ENCODE measurements at regions not wholly inside any gene's neighbourhood (a gene's known extent, or its start where the extent isn't known, plus 50 kb on each side); places are given as distances from the start of the nearest gene placed in this dataset.

- DNase-seq: no peak
Observed at GRCh38 chr4:110967936-110968335, 345.1 kb upstream of the PITX2 start.

DNA sequence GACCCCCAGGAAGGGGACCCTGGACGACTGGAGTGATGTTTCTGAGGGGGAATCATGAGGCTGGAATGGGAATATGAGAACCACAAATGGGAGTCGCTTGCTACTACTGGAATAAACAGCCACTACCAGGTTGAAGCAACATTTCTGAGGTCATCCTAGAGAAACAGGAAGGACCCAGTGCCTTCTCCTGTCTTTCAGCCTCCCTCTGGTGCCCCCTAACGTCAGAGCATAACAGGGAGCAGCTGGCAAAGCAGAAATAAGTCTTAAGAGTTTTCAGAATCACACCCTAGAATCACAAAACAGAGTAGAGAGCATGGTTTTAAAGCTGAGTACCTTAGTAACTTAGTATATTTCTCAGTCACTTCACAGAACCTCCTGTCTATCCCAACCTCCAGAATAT, 347.8 kb upstream of the PITX2 start:
- DNase-seq: peak; percentile 55

- DNase-seq: no peak
Observed at GRCh38 chr4:110975338-110975737, 352.5 kb upstream of the PITX2 start.

GRCh38 chr4:110977554-110977953, 354.7 kb upstream of the PITX2 start:
- no peak for DNase-seq

DNA sequence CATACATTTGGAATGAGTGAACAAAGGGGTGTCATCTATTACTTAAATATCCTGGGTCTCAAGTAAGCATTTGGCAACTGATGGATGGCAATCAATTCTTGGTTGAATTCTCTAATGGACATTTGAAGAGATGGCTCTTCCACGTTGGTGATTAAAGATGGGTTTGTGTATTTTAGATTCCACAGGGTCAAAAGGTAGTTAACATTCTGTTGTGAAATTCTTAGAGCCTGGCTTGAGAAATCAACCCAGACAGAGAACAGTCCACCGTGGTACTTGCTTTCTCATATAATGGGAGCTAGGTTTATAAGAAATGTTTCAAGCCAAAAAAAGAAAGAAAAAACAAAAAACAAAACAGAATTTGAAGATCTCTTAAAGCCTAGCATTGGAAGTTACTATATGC, 355.9 kb upstream of the PITX2 start:
- no peak for DNase-seq

DNA sequence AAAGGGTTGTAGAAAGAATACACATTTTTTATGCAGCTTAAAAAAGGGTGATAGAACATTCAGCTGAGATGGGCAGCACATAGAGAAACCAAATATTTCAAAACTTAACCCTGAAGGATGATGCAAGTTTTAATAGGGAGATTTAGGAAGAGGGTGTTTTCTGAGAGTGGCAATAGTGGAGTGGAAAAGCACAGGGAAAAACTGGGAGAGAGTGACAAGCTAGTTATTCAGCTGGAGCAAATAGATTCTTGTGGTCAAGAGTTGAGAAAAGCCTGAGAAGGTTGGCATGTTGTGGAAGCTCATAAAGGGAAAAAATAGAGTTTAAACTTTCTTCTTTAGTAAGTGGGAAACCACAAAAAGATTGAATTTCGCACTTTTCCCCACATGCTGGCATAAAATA, 359.6 kb upstream of the PITX2 start:
- DNase-seq: no peak

- DNase-seq: no peak
Observed at GRCh38 chr4:110988722-110989121, 365.8 kb upstream of the PITX2 start.

- DNase-seq: no peak
Observed at GRCh38 chr4:110989125-110989524, 366.2 kb upstream of the PITX2 start.

- DNase-seq: no peak
Observed at GRCh38 chr4:110994781-110995180, 371.9 kb upstream of the PITX2 start.

DNA sequence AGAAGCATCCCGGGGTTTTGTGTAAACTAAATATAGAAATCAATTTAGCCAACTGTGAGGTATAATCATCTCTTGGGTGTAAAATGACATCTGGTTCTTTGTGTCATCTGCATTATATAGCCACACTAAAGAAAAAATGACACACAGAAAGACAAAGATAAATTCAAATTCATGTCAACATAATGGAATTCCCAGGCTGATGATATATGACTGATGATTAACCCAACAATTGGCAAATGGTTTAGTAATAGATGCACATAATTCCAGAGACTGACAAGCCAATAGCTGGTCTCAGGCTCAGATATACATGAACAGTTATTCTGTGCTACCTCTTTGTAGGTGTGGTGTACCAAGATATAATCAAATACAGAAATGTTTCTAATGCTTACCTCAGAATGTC, 375.4 kb upstream of the PITX2 start:
- no peak for DNase-seq

DNA sequence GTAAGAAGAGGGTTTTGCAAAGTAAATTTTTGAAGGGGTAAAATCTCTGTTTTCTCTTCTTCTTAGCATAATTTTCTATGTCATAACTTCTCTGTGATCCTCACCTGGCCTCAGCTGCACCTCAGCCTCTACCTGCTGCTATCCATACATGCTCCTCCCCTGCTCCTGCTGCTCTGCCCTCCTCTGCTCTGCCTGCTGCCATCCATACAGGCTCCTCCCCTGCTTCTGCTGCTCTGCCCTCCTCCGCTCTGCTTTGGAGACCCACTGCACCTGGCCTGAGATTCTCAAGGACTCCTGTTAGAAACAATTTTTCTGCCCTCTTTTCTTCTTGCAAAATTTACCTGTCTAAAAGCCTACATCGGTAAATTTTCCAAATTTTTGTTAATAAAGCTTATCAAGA, 388.6 kb upstream of the PITX2 start:
- no peak for DNase-seq

GRCh38 chr4:111013846-111014245, 391.0 kb upstream of the PITX2 start:
- DNase-seq: no peak

DNA sequence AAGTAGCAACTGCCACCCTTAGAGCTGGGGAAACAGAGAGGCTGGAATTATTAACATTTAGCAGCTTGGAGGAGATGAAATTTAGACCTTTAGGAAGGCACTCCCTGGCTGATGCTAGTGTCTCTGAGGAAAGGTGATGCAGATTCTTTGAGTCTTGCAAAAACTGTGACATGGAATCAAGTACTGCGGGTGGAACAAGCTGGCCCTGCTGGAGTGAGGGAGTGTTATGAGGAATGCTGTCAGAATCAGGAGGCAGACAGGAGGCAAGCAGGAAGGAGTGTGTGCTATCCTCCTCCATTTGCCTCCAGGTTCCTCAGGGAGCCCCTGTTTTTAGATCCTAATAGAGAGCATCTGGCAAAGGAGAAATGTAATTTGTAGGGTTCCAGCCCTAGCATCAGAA, 391.7 kb upstream of the PITX2 start:
- DNase-seq: no peak

DNA sequence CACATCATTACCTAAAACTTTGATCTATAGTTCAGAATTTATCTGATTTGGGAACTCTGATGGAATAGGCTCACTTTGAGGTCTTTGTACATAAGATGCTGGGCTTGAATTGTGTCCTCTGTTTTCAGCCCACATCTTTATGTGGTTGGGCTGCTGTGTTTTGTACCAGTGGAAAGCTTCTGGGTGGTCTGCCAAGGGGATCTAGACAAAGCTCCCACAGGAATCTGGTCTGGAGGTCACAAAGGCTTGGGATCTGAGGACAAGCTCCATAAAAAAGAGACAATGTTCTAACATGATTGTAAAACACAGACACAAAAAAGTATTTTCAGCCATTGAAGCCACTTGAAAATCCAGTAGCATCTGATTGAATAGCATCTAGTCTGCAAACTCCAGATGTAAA, 393.5 kb upstream of the PITX2 start:
- DNase-seq: no peak

DNA sequence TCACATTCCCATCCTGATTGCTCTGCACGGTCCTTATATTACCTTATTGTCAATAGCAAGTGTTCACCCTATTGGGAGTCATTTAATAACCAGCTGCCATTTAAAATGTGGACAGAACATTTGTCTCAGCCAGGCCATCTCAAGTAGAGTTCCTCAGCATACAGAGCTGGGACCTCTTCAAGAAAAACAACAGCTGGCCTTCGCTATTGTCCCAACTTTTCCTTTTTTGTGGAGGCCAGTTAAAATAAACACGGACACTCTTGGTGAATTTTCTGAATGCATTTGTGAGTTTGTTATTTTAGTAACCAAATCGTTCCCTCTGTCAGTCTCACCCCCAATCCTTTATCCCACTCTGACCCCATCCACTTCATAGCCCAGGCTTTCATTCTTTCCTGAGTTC, 395.3 kb upstream of the PITX2 start:
- DNase-seq: no peak

GRCh38 chr4:111020476-111020875, 397.6 kb upstream of the PITX2 start:
- no peak for DNase-seq

- no peak for DNase-seq
Observed at GRCh38 chr4:111020961-111021360, 398.1 kb upstream of the PITX2 start.

DNA sequence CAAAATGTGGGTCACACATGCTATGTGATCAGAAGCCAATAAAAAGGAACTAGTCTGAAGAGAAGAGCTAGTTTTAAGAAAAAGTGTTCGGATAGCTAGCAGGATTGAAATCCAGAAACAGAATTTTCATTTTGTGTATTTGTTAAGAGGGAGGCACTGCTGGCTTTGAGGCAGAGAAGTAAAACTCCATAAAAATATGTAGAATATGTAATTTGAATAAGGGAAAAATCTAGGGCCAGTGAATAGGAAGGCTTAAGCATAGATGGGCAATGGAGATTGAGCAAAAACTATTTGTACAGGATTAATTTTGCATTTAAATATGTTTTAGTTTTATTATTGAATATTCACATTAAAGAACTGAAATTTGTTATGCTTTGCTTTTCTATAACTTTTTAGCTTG, 399.9 kb upstream of the PITX2 start:
- DNase-seq: no peak

GRCh38 chr4:111027526-111027925, 404.6 kb upstream of the PITX2 start:
- DNase-seq: no peak

DNA sequence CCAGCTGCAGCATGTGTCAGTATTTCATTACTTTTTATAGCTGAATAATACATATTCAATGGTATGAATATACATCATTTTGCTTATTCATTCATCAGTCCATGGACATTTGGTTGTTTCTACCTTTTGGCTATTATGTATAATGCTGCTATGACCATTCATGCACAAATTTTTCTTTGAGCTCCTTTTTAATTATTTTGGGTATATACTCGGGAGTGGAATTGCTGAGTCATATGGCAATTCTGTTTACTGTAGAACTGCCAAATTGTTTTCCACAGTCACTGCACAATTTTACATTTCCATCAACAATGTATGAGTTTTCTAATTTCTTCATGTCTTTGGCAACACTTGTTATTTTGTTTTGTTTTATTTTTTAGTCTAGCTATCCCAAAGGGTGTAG, 405.9 kb upstream of the PITX2 start:
- DNase-seq: no peak

GRCh38 chr4:111031001-111031579, 408.2 kb upstream of the PITX2 start:
- no peak for DNase-seq

GRCh38 chr4:111031596-111031995, 408.7 kb upstream of the PITX2 start:
- no peak for DNase-seq

DNA sequence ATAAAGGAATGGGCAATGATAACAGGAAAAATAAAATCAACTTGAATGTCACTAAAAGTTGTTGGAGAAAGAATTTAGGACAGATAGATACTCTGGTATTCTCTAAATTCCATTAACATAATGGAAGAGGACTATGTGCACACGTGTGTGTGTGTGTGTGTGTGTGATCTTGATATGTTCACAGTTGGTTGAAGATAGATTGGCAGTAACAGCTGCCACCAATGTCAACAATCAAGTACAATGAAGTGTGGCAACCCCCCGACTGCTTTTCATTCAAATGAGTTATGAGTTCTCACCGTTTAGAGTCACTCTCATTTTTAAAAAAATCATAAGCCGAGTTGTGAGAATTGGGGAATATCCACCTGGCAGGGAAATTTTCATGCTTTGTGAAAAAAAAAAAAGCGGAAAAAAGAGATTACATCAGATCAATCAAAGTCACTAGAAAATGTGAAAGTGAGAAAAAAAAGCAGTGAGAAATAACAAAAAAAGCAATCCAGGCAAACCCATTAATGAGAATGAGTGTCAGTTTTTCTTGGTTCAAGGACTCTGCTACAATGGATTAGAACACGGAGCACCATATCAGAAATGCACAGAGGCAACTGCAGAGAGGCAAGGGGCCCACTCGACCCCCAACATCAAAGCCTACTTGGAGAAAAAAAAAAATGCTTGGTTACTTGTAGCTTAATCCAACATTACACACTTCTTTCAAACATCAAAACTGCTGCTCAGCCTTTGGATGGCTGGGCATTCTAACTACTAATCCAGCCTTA, 414.9 kb upstream of the PITX2 start:
- no peak for DNase-seq

GRCh38 chr4:111040904-111041303, 418.0 kb upstream of the PITX2 start:
- DNase-seq: no peak

- no peak for DNase-seq
Observed at GRCh38 chr4:111043286-111043685, 420.4 kb upstream of the PITX2 start.
